ENCODE measurements at regions not wholly inside any gene's neighbourhood (a gene's known extent, or its start where the extent isn't known, plus 50 kb on each side); places are given as distances from the start of the nearest gene placed in this dataset.
"Not testable (repeated sequence)": the region's sequence is repeated elsewhere in the genome, so short reads cannot be mapped to it uniquely, and the experiment has no call there.

DNA sequence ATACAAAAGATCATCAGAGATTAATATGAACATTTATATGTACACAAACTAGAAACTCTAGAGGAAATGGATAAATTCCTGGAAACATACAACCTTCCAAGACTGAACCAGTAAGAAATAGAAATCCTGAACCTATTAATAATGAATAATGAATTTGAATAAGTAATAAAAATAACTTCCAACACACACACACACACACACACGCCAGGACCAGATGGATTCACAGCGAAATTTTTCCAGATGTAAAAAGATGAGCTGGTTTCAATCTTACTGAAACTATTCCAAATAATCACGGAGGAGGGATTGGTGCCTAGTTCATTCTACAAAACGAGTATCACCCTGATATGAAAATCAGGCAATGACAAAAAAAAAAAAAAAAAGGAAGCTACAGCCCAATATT lies 1095.0 kb downstream of the FAT4 start:
- Histone ChIP-seq H3K4me3 (no peak overlapping the region), H3K9me3 (peaks cover 0 to 4% (median 0%) of the 10 kb centered on the region in 3 donors), H3K27ac (no peak overlapping the region), H3K36me3 (no peaks in the 10 kb centered on the region), H3K27me3 (no peaks in the 10 kb centered on the region), H3K4me1 (no peaks in the 10 kb centered on the region)
- no peak for DNase-seq
- ATAC-seq, result no peak
- intact Hi-C loops (cut with DNase I; ENCODE audit: low total_unique reads) (no loop called here), in situ Hi-C loops (cut with MboI; ENCODE audit: low sequenced_read_pairs in 4 of 4) (no loop called here)
- TF ChIP-seq CTCF (IDR thresholded peaks at IDR 0.05 in 4 of 5, conservative IDR thresholded peaks at IDR 0.05 in 1 of 5), result no peak
- TF ChIP-seq POLR2A (IDR thresholded peaks at IDR 0.05), result no peak

- no peak overlapping the region for H3K27ac ChIP-seq
- in situ Hi-C loops (cut with MboI; ENCODE audit: low sequenced_read_pairs in 4 of 4) (no loop called here), intact Hi-C loops (cut with DNase I; ENCODE audit: low total_unique reads) (no loop called here)
- no peaks in the 10 kb centered on the region for H3K36me3 ChIP-seq
- ATAC-seq (no peak), DNase-seq (no peak)
- no peaks in the 10 kb centered on the region for H3K27me3 ChIP-seq
- TF ChIP-seq CTCF (IDR thresholded peaks at IDR 0.05 in 4 of 5, conservative IDR thresholded peaks at IDR 0.05 in 1 of 5) (no peak), POLR2A (IDR thresholded peaks at IDR 0.05) (no peak)
- no peak overlapping the region for H3K4me3 ChIP-seq
- H3K4me1 ChIP-seq, result no peaks in the 10 kb centered on the region
- H3K9me3 ChIP-seq, result peaks cover 0 to 3% (median 0%) of the 10 kb centered on the region in 3 donors
Observed at GRCh38 chr4:126411047-126411446, 1096.3 kb downstream of the FAT4 start.

DNA sequence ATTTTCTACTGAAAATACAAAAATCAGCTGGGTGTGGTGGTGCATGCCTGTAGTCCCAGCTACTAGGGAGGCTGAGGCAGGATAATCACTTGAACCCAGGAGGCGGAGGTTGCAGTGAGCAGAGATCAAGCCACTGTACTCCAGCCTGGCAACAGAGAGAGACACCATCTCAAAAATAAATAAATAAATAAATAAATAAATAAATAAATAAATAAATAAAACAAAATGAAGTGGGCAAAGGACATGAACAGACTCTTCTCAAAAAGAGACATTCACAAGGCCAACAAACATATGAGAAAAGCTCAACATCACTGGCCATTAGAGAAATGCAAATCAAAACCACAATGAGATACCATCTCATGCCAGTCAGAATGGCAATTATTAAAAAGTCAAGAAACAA lies 1097.6 kb downstream of the FAT4 start:
- in situ Hi-C loops (cut with MboI; ENCODE audit: low sequenced_read_pairs in 4 of 4); H3K27me3 ChIP-seq; H3K4me3 ChIP-seq; DNase-seq; H3K4me1 ChIP-seq; H3K9me3 ChIP-seq; H3K36me3 ChIP-seq; ATAC-seq; intact Hi-C loops (cut with DNase I; ENCODE audit: low total_unique reads); H3K27ac ChIP-seq: not testable (repeated sequence)

GRCh38 chr4:126414741-126415140 lies 1100.0 kb downstream of the FAT4 start:
- H3K27ac ChIP-seq, result no peak overlapping the region
- in situ Hi-C loops (cut with MboI; ENCODE audit: low sequenced_read_pairs in 4 of 4) (no loop called here), intact Hi-C loops (cut with DNase I; ENCODE audit: low total_unique reads) (no loop called here)
- H3K27me3 ChIP-seq, result no peaks in the 10 kb centered on the region
- no peaks in the 10 kb centered on the region for H3K4me1 ChIP-seq
- H3K9me3 ChIP-seq, result no peaks in the 10 kb centered on the region
- no peak overlapping the region for H3K4me3 ChIP-seq
- TF ChIP-seq CTCF (IDR thresholded peaks at IDR 0.05 in 4 of 5, conservative IDR thresholded peaks at IDR 0.05 in 1 of 5), result no peak
- H3K36me3 ChIP-seq, result no peaks in the 10 kb centered on the region
- DNase-seq (no peak), ATAC-seq (no peak)

DNA sequence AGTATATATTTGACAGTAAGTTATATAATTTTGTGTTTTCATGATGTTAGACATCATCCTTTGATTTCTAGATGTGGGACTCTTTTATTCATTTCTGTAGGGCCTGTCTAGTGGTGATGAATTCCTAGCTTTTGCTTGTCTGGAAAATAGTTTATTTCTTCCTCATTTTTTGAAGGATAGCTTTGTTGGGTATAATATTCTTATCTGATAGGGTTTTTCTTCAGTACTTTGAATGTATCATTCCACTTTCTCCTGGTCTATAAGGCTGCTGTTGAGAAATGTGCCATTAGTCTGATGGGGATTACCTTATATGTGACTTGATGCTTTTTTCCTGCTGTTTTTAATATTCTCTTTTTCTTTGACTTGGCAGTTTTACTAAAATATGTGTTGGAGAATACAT lies 1104.5 kb downstream of the FAT4 start:
- intact Hi-C loops (cut with DNase I; ENCODE audit: low total_unique reads) (no loop called here), in situ Hi-C loops (cut with MboI; ENCODE audit: low sequenced_read_pairs in 4 of 4) (no loop called here)
- Histone ChIP-seq H3K4me1 (no peaks in the 10 kb centered on the region), H3K4me3 (no peak overlapping the region), H3K9me3 (no peaks in the 10 kb centered on the region), H3K27me3 (no peaks in the 10 kb centered on the region), H3K36me3 (no peaks in the 10 kb centered on the region), H3K27ac (no peak overlapping the region)
- ATAC-seq (no peak), DNase-seq (no peak)
- TF ChIP-seq POLR2A (IDR thresholded peaks at IDR 0.05) (no peak), CTCF (IDR thresholded peaks at IDR 0.05 in 4 of 5, conservative IDR thresholded peaks at IDR 0.05 in 1 of 5) (no peak)
